ENCODE measurements at regions not wholly inside any gene's neighbourhood (a gene's known extent, or its start where the extent isn't known, plus 50 kb on each side); places are given as distances from the start of the nearest gene placed in this dataset.

GRCh38 chr12:19885093-19885812 lies 446.0 kb downstream of the AEBP2 start:
- TF ChIP-seq EZH2phosphoT487 (IDR thresholded peaks at IDR 0.05; ENCODE audit: borderline replicate concordance) (no peak), FOSL1 (IDR thresholded peaks at IDR 0.05; ENCODE audit: low read depth) (no peak), EZH2 (IDR thresholded peaks at IDR 0.05) (no peak), CEBPB (IDR thresholded peaks at IDR 0.05; ENCODE audit: low read depth) (no peak), EGR1 (IDR thresholded peaks at IDR 0.05; ENCODE audit: low read depth) (no peak), REST (IDR thresholded peaks at IDR 0.05; ENCODE audit: low read depth) (no peak), TCF7L2 (IDR thresholded peaks at IDR 0.05; ENCODE audit: borderline replicate concordance, extremely low read depth, insufficient read depth, insufficient read length) (no peak), ELF1 (IDR thresholded peaks at IDR 0.05; ENCODE audit: borderline replicate concordance, low read depth) (no peak), SIN3A (IDR thresholded peaks at IDR 0.05; ENCODE audit: low read depth) (no peak), ZNF274 (IDR thresholded peaks at IDR 0.05; ENCODE audit: low read depth, low read length) (no peak), ATF3 (IDR thresholded peaks at IDR 0.05) (no peak), POLR2A (IDR thresholded peaks at IDR 0.05; ENCODE audit: borderline replicate concordance, extremely low read depth, insufficient read depth, insufficient read length) (no peak)
- no TSS peak for BruUV-seq (replicated peaks)
- no peaks in the 10 kb centered on the region for H3K9me3 ChIP-seq (ENCODE audit: control insufficient read depth in 1 of 2, insufficient read depth in 1 of 2, low read depth in 1 of 2, low read length in 2 of 2)
- ATAC-seq (no peak), DNase-seq (ENCODE audit: low read depth, low spot score) (no peak)
- intact Hi-C loops (cut with micrococcal nuclease) = no loop called here
- H3K79me2 ChIP-seq (ENCODE audit: insufficient read depth, low read length) = no peaks in the 10 kb centered on the region
- no peaks in the 10 kb centered on the region for H3K36me3 ChIP-seq (ENCODE audit: control insufficient read depth in 1 of 2, insufficient read depth in 2 of 2, low read length in 2 of 2)
- H3K27ac ChIP-seq (ENCODE audit: low read depth, low read length) = no peak overlapping the region
- POLR2A ChIA-PET = no interaction called here
- H3K9me2 ChIP-seq (ENCODE audit: insufficient read depth) = no peaks in the 10 kb centered on the region
- no peak overlapping the region for H2AFZ ChIP-seq (ENCODE audit: low read depth, low read length, poor library complexity, severe bottlenecking)
- H3K4me3 ChIP-seq (replicated peaks in 1 of 2; ENCODE audit: low read depth in 1 of 2, low read length in 2 of 2) = no peak overlapping the region
- H3K9ac ChIP-seq (ENCODE audit: low read length) = no peak overlapping the region
- no peaks in the 10 kb centered on the region for H3K4me1 ChIP-seq (ENCODE audit: control insufficient read depth in 1 of 2, insufficient read depth in 2 of 2, low read length in 2 of 2)
- no peaks in the 10 kb centered on the region for H4K20me1 ChIP-seq (ENCODE audit: insufficient read depth)
- no peak overlapping the region for H3K4me2 ChIP-seq (ENCODE audit: low read length)
- no peaks in the 10 kb centered on the region for H3K27me3 ChIP-seq (ENCODE audit: insufficient read depth, low read length)
- RAD21 ChIA-PET (ENCODE audit: low non-redundant PET in 1 of 2, low total read pairs in 2 of 2, uncharacterized antibody in 2 of 2, unreplicated experiment in 2 of 2) = no interaction called here
- CTCF ChIA-PET = no interaction called here
